NB4 (cell line): ENCODE measurements at regions not wholly inside any gene's neighbourhood (a gene's known extent, or its start where the extent isn't known, plus 50 kb on each side); places are given as distances from the start of the nearest gene placed in this dataset.

ENCODE experiments used
- DNase-seq: peaks from one replicate; pipeline ENCODE4 v3.0.0; 2010; ENCODE audit warnings: low read depth
- H3K4me3 ChIP-seq: one replicate; pipeline ENCODE4 v1.5.1; 2011; ENCODE audit warnings: mild to moderate bottlenecking, low read depth, low read length, moderate library complexity
- MYC ChIP-seq: IDR thresholded peaks from 2 replicates; pipeline ENCODE4 v1.6.1; 2011; ENCODE audit warnings: low read depth, low read length
- POLR2A ChIP-seq: IDR thresholded peaks from 2 replicates; pipeline ENCODE4 v1.6.1; 2011; ENCODE audit warnings: mild to moderate bottlenecking; ENCODE audit not compliant: insufficient read length; ENCODE audit errors: extremely low read depth
- TF ChIP-seq, protein P1 (sequence below): IDR thresholded peaks from 2 replicates; pipeline ENCODE4 v1.6.1; 2011; ENCODE audit warnings: low read depth, low read length
- TF ChIP-seq, protein P2 (sequence below): IDR thresholded peaks from one replicate; pipeline ENCODE4 v1.5.1; 2012; ENCODE audit warnings: low read depth, low read length

DNA sequence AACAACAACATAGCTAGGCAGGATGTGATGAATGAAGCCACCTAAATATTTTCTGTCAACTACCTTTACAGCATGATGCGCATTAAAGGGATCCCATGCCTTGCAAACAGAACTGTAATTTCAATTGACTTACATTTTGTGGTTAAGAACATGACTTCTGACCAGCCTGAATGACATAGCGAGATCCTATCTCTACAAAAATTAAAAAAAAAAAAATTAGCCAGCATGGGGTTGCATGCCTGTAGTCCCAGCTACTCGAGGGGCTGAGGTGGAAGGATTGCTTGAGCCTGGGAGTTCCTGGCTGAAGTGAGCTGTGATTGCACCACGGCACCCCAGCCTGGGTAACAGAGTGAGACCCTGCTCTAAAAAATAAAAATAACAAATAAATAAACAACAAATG, 680.6 kb downstream of the IQCM start:
- H3K4me3 ChIP-seq = no peak overlapping the region
- TF ChIP-seq, protein P1, sequence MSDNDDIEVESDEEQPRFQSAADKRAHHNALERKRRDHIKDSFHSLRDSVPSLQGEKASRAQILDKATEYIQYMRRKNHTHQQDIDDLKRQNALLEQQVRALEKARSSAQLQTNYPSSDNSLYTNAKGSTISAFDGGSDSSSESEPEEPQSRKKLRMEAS = no peak
- no peak for TF ChIP-seq POLR2A
- no peak for DNase-seq

DNA sequence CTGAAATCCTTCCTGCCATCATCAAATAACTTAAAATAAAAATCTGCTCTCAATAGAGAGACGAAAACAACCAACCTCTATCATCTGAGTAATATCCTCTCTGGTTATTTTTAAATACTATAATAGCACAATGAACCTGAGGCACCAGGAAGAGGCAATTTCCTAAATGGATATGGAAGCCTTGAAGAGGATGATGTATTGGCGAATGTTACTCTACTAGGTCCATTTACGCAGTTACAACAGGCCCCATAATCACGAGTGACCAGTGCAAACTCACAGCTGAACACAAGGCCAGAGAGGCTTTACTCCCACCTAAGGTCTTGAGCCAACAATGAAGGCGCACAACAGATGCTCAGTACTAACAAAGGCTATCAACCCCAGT, 678.8 kb upstream of the NR3C2 start:
- no peak for DNase-seq
- no peak for TF ChIP-seq POLR2A
- TF ChIP-seq, protein P2, sequence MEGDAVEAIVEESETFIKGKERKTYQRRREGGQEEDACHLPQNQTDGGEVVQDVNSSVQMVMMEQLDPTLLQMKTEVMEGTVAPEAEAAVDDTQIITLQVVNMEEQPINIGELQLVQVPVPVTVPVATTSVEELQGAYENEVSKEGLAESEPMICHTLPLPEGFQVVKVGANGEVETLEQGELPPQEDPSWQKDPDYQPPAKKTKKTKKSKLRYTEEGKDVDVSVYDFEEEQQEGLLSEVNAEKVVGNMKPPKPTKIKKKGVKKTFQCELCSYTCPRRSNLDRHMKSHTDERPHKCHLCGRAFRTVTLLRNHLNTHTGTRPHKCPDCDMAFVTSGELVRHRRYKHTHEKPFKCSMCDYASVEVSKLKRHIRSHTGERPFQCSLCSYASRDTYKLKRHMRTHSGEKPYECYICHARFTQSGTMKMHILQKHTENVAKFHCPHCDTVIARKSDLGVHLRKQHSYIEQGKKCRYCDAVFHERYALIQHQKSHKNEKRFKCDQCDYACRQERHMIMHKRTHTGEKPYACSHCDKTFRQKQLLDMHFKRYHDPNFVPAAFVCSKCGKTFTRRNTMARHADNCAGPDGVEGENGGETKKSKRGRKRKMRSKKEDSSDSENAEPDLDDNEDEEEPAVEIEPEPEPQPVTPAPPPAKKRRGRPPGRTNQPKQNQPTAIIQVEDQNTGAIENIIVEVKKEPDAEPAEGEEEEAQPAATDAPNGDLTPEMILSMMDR = no peak
- TF ChIP-seq, protein P1 = no peak
- no peak for TF ChIP-seq MYC
- no peak overlapping the region for H3K4me3 ChIP-seq

DNA sequence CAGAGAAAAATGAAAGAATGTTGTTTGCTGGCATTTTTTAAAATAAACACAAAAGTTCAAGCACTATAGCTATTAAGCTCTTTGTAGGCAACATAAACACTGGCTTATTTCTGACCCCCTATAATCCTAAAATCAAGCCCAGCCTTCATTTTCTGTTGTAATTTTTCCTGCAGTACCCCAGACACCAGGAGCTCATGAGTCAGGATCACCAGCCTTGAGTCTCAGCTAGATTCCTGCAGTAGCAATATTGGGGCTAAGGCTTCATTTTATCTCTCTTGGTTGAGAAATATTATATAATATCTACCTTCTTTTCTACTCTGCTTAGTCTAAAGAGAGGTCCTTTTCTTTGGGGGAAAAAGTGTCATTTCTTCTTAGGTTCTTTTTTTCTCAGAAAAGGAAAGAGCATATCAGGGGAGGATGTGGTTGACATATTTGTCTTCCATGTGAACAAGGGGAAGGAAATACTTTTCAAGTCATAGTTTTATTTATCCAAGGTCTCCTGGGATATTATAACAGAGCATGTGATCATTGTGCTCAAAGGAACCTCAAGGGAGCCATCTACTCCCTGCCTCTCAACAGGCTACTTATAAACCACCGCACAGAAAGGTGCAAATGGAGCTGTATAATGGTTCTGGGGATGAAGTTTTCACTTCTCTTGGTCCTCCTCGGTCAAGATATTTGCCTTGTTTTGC, 678.3 kb upstream of the NR3C2 start:
- H3K4me3 ChIP-seq = no peak overlapping the region
- DNase-seq = no peak
- TF ChIP-seq POLR2A = no peak
- TF ChIP-seq, protein P1 = no peak

DNA sequence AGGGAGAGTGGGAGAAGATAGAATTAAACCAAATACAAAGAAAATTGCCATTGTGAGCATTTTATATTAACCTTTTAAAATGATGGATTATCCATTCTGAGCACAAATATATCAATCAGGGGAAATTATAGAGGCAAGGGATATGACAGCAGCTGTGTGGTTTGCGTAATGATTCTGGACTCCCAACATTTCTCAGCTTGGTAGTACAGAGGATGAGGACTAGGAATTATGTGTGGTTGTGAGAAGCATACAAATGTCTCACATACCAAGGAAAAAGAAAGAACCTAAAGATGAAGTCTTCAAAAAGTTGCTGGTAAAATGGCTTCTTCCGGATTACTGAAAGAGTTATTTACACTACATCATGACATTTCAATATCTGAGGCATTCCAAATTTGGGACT, 674.6 kb upstream of the NR3C2 start:
- no peak overlapping the region for H3K4me3 ChIP-seq
- no peak for DNase-seq
- TF ChIP-seq, protein P2 = no peak
- TF ChIP-seq, protein P1 = no peak
- TF ChIP-seq MYC (no peak), POLR2A (no peak)

DNA sequence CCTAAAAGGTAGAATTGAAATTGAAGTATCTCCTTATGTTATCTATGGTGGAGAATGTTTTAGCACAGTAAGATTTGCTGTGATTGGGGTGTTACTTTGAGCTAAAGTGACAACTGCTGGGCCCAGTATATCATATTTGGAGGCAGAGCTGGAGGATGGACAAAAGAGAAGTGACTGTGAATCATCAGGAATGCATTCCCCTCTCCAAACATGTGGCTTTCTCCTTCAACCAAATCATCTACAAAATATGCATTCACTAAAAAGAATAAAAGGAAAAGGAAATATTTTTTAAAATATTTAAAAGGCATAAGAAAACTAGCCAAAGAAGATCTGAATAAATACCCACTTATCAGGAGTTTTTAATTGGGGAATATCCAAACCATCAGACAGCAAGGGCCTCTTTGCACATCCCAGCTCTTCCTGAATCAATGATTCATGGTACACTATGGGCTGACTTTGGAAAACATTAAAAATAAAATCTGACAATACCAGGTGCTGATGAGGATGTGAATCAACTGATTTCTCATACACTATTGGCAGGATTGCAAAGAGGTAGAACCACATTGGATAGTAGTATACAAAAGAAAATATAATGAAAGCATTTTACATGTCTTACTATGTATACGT, 671.7 kb upstream of the NR3C2 start:
- TF ChIP-seq MYC = no peak
- TF ChIP-seq POLR2A = no peak
- TF ChIP-seq, protein P1 = no peak
- TF ChIP-seq, protein P2 = no peak
- DNase-seq = no peak
- H3K4me3 ChIP-seq = no peak overlapping the region

DNA sequence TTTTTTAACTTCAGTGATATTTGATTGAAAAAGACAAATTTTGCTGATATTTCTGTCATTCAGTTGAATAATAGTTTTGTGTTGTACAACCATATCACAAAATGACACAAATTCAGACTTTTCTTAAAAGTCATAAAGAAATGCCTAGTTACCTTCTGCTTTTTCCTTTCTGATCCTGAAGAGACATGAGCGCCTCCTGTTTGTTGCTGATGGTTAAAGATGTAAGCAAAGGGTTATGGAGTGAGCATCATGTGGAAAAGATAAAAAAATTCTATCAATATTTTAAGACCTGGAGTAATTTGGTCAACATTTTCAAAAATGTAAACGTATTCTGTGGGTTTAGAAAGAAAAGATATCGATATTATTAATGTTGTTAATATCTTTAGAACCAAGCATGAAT, 669.9 kb upstream of the NR3C2 start:
- TF ChIP-seq, protein P2 = no peak
- DNase-seq = no peak
- H3K4me3 ChIP-seq = no peak overlapping the region
